OCI-LY3 (cell line): ENCODE measurements at regions not wholly inside any gene's neighbourhood (a gene's known extent, or its start where the extent isn't known, plus 50 kb on each side); places are given as distances from the start of the nearest gene placed in this dataset.

ENCODE experiments used
- CTCF ChIP-seq: fragments of 200-600, 300-600 bp; sonication (generic); IDR thresholded peaks from 2 replicates; pipeline ENCODE4 v1.5.1; 2014; ENCODE audit warnings: antibody characterized with exemption, low read length, low read depth
- EZH2phosphoT487 ChIP-seq: fragments of 200-600 bp; shearing (Covaris generic); IDR thresholded peaks from 2 replicates; pipeline ENCODE4 v1.6.1; 2018; ENCODE audit warnings: antibody characterized with exemption, mixed run types, low read depth

- TF ChIP-seq CTCF (no peak), EZH2phosphoT487 (no peak)
Observed at GRCh38 chr16:79381603-79382042, 218.9 kb downstream of the MAF start.
